B cell (primary cell): ENCODE measurements at regions not wholly inside any gene's neighbourhood (a gene's known extent, or its start where the extent isn't known, plus 50 kb on each side); places are given as distances from the start of the nearest gene placed in this dataset.

Experiments used
- ATAC-seq: fragments of 200-7000 bp; cut with Tn5 transposase; one replicate; pipeline ENCODE4 v1.10.0; 2021; ENCODE audit warnings: low read depth, mild to moderate bottlenecking, moderate number of reproducible peaks, moderate library complexity
- CTCF ChIA-PET: fragments of 350-600 bp; sonication (Branson Sonifier 250); formaldehyde crosslinking; loops from one replicate; lab custom pipeline; 2021; ENCODE audit warnings: antibody characterized with exemption, inconsistent platforms; lab: Charles Lee
- POLR2A ChIA-PET: fragments of 350-600 bp; sonication (Branson Sonifier 250); formaldehyde crosslinking; loops from one replicate; lab custom pipeline; 2021; ENCODE audit warnings: antibody characterized with exemption; lab: Charles Lee
- DNase-seq: peaks from one replicate; pipeline ENCODE4 v3.0.0; 2013
- H2AFZ ChIP-seq: 2 replicates; pipeline ENCODE4 v1.6.1; 2012; ENCODE audit warnings: mild to moderate bottlenecking, low read depth, low read length; ENCODE audit not compliant: insufficient read depth, poor library complexity, severe bottlenecking
- H3K27ac ChIP-seq, 2 donors: 1 replicate in 1 of 2; 2 replicates in 1 of 2; pipeline ENCODE4 v1.5.1; 2012 to 2013; ENCODE audit warnings: low read length in 2 of 2, mild to moderate bottlenecking in 2 of 2, moderate library complexity in 1 of 2
- H3K27me3 ChIP-seq, 4 experiments: fragments of 200-600 bp in 1 of 4; sonication (generic) in 1 of 4; replicated peaks in 1 of 4; 1 replicate in 2 of 4; 2 replicates in 2 of 4; pipeline versions ENCODE4 v1.6.1 to v1.7.0; 2013 to 2016; ENCODE audit warnings: low read length in 3 of 4, mild to moderate bottlenecking in 2 of 4, mixed read lengths in 1 of 4, moderate library complexity in 1 of 4; ENCODE audit not compliant: insufficient read depth in 4 of 4, control insufficient read depth in 3 of 4; ENCODE audit errors: control extremely low read depth in 1 of 4
- H3K36me3 ChIP-seq, 2 experiments: replicated peaks in 1 of 2; 1 replicate in 1 of 2; 2 replicates in 1 of 2; pipeline versions ENCODE4 v1.6.1 to v1.7.1; 2013; ENCODE audit warnings: low read length in 1 of 2; ENCODE audit not compliant: insufficient read depth in 2 of 2, control insufficient read depth in 1 of 2; ENCODE audit errors: control extremely low read depth in 1 of 2, extremely low read depth in 1 of 2
- H3K4me1 ChIP-seq, 2 donors: fragments of 200-600 bp in 1 of 2; sonication (generic) in 1 of 2; 1 replicate in 1 of 2; 2 replicates in 1 of 2; pipeline versions ENCODE4 v1.5.1 to v1.6.1; 2013 to 2017; ENCODE audit warnings: low read length in 2 of 2; ENCODE audit not compliant: control insufficient read depth in 2 of 2, insufficient read depth in 2 of 2
- H3K4me2 ChIP-seq: replicated peaks from 2 replicates; pipeline ENCODE3; 2012; ENCODE audit warnings: mild to moderate bottlenecking, low read depth, low read length; ENCODE audit not compliant: poor library complexity, severe bottlenecking
- H3K4me3 ChIP-seq, 5 experiments: fragments of 200-600 bp in 1 of 5; sonication (generic) in 1 of 5; 1 replicate in 3 of 5; 2 replicates in 2 of 5; pipeline versions ENCODE4 v1.5.1 to v1.7.0; 2011 to 2016; ENCODE audit warnings: low read length in 4 of 5, mild to moderate bottlenecking in 4 of 5, low read depth in 2 of 5, control low read depth in 1 of 5, moderate library complexity in 1 of 5; ENCODE audit not compliant: insufficient read depth in 1 of 5; ENCODE audit errors: control extremely low read depth in 1 of 5, extremely low read depth in 1 of 5
- H3K79me2 ChIP-seq: fragments of 200-600 bp; sonication (generic); one replicate; pipeline ENCODE4 v1.6.0; 2016; ENCODE audit warnings: low read length; ENCODE audit not compliant: control insufficient read depth, insufficient read depth
- H3K9ac ChIP-seq: fragments of 200-600 bp; sonication (generic); 2 replicates; pipeline ENCODE4 v1.6.1; 2017; ENCODE audit warnings: mild to moderate bottlenecking, low read length, moderate library complexity
- H3K9me3 ChIP-seq, 3 donors: one replicate each; pipeline versions ENCODE4 v1.6.1 to v1.7.1; 2013; ENCODE audit warnings: low read length in 2 of 3; ENCODE audit not compliant: control insufficient read depth in 2 of 3, insufficient read depth in 1 of 3; ENCODE audit errors: control extremely low read depth in 1 of 3
- H4K20me1 ChIP-seq: 2 replicates; pipeline ENCODE4 v1.6.0; 2012; ENCODE audit warnings: mild to moderate bottlenecking, low read length; ENCODE audit not compliant: insufficient read depth, control insufficient read depth, poor library complexity, severe bottlenecking
- H3K27ac Mint-ChIP-seq: one replicate; pipeline ENCODE4 v1.8.0; 2021; ENCODE audit warnings: mixed read lengths
- H3K27me3 Mint-ChIP-seq: one replicate; pipeline ENCODE4 v1.8.0; 2021; ENCODE audit warnings: mixed read lengths
- H3K4me1 Mint-ChIP-seq: one replicate; pipeline ENCODE4 v1.8.0; 2021; ENCODE audit warnings: mixed read lengths
- H3K4me3 Mint-ChIP-seq: one replicate; pipeline ENCODE4 v1.8.0; 2021; ENCODE audit warnings: mixed read lengths
- H3K9me3 Mint-ChIP-seq: one replicate; pipeline ENCODE4 v1.8.0; 2022; ENCODE audit warnings: mixed read lengths; ENCODE audit not compliant: insufficient read depth
- CTCF ChIP-seq: fragments of 200-600 bp; IDR thresholded peaks from one replicate; pipeline ENCODE4 v1.8.0; 2022; ENCODE audit warnings: antibody characterized with exemption, mild to moderate bottlenecking
- EZH2 ChIP-seq: IDR thresholded peaks from 2 replicates; pipeline ENCODE4 v1.6.1; 2012; ENCODE audit warnings: borderline replicate concordance, low read depth, mild to moderate bottlenecking, moderate library complexity, low read length; ENCODE audit not compliant: insufficient read depth, poor library complexity, severe bottlenecking
- WGBS: methylation state at CpG from one replicate; pipeline ENCODE4 v1.1.5; 2013; ENCODE audit warnings: missing lambda C conversion rate; ENCODE audit not compliant: insufficient coverage; 5-methylcytosine and 5-hydroxymethylcytosine counted together
- intact Hi-C: fragments of 100-400 bp; cut with micrococcal nuclease; formaldehyde crosslinking; loops from one replicate; pipeline ENCODE4 v1.10.0; 2022

GRCh38 chr4:177989503-177990201 lies 547.4 kb upstream of the AGA start:
- ATAC-seq (no peak), DNase-seq (no peak)
- intact Hi-C loops: no loop called here
- no peaks in the 10 kb centered on the region for H3K79me2 ChIP-seq
- H3K27me3 ChIP-seq: no peaks in the 10 kb centered on the region
- Mint-ChIP-seq H3K27ac (no peak overlapping the region), H3K4me1 (no peaks in the 10 kb centered on the region), H3K9me3 (no peaks in the 10 kb centered on the region), H3K4me3 (no peak overlapping the region), H3K27me3 (no peaks in the 10 kb centered on the region)
- no peak overlapping the region for H3K4me2 ChIP-seq
- CTCF ChIA-PET: no interaction called here
- no peaks in the 10 kb centered on the region for H3K9me3 ChIP-seq
- no peak overlapping the region for H2AFZ ChIP-seq
- H3K27ac ChIP-seq: no peak overlapping the region
- H4K20me1 ChIP-seq: no peaks in the 10 kb centered on the region
- no peaks in the 10 kb centered on the region for H3K4me1 ChIP-seq
- 95% methylated on average over 2 of the region's 4 CpGs for WGBS
- H3K9ac ChIP-seq: no peak overlapping the region
- no peak overlapping the region for H3K4me3 ChIP-seq
- H3K36me3 ChIP-seq: no peaks in the 10 kb centered on the region
- POLR2A ChIA-PET: no interaction called here
- TF ChIP-seq CTCF: no peak
- no peak for TF ChIP-seq EZH2

- no CpG with 5 or more reads among the region's 5 CpGs for WGBS
- Histone ChIP-seq H3K27me3 (no peaks in the 10 kb centered on the region), H2AFZ (no peak overlapping the region), H3K79me2 (no peaks in the 10 kb centered on the region), H4K20me1 (no peaks in the 10 kb centered on the region), H3K9ac (no peak overlapping the region), H3K4me3 (no peak overlapping the region), H3K4me2 (no peak overlapping the region), H3K27ac (no peak overlapping the region), H3K9me3 (peaks cover 0 to 1% (median 0%) of the 10 kb centered on the region in 3 donors), H3K36me3 (no peaks in the 10 kb centered on the region), H3K4me1 (no peaks in the 10 kb centered on the region)
- H3K27ac Mint-ChIP-seq: no peak overlapping the region
- no peaks in the 10 kb centered on the region for H3K27me3 Mint-ChIP-seq
- no peaks in the 10 kb centered on the region for H3K4me1 Mint-ChIP-seq
- DNase-seq: no peak
- POLR2A ChIA-PET: no interaction called here
- H3K4me3 Mint-ChIP-seq: no peak overlapping the region
- peaks cover 5% of the 10 kb centered on the region for H3K9me3 Mint-ChIP-seq
- ATAC-seq: no peak
- intact Hi-C loops: no loop called here
- TF ChIP-seq EZH2: no peak
- no peak for TF ChIP-seq CTCF
- CTCF ChIA-PET: no interaction called here
These were observed 560.9 kb upstream of the AGA start for GRCh38 chr4:178003098-178003657.
